ENCODE measurements at regions not wholly inside any gene's neighbourhood (a gene's known extent, or its start where the extent isn't known, plus 50 kb on each side); places are given as distances from the start of the nearest gene placed in this dataset.

GRCh38 chr13:104705031-104705750, 1639.0 kb upstream of the SLC10A2 start:
- no peak overlapping the region for H3K27ac ChIP-seq (replicated peaks in 1 of 4)
- no peaks in the 10 kb centered on the region for H3K9me3 ChIP-seq
- 93% methylated on average over 7 of the region's 7 CpGs for WGBS
- no peak overlapping the region for H3K4me3 ChIP-seq
- no peaks in the 10 kb centered on the region for H3K36me3 ChIP-seq
- H3K27me3 ChIP-seq = no peaks in the 10 kb centered on the region
- no peaks in the 10 kb centered on the region for H3K4me1 ChIP-seq
- intact Hi-C loops (cut with DNase I) = no loop called here
- no peak for TF ChIP-seq EP300 (IDR thresholded peaks at IDR 0.05)
- TF ChIP-seq POLR2AphosphoS5 (IDR thresholded peaks at IDR 0.05) = no peak
- TF ChIP-seq, protein P1, sequence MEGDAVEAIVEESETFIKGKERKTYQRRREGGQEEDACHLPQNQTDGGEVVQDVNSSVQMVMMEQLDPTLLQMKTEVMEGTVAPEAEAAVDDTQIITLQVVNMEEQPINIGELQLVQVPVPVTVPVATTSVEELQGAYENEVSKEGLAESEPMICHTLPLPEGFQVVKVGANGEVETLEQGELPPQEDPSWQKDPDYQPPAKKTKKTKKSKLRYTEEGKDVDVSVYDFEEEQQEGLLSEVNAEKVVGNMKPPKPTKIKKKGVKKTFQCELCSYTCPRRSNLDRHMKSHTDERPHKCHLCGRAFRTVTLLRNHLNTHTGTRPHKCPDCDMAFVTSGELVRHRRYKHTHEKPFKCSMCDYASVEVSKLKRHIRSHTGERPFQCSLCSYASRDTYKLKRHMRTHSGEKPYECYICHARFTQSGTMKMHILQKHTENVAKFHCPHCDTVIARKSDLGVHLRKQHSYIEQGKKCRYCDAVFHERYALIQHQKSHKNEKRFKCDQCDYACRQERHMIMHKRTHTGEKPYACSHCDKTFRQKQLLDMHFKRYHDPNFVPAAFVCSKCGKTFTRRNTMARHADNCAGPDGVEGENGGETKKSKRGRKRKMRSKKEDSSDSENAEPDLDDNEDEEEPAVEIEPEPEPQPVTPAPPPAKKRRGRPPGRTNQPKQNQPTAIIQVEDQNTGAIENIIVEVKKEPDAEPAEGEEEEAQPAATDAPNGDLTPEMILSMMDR (IDR thresholded peaks at IDR 0.05) = no peak
- no peak for TF ChIP-seq POLR2A (IDR thresholded peaks at IDR 0.05; ENCODE audit: low read depth)
- no peak for DNase-seq (ENCODE audit: extremely low spot score)

- no peaks in the 10 kb centered on the region for H3K9me3 ChIP-seq
- H3K4me3 ChIP-seq = no peak overlapping the region
- DNase-seq (ENCODE audit: extremely low spot score) = no peak
- H3K4me1 ChIP-seq = no peaks in the 10 kb centered on the region
- no peaks in the 10 kb centered on the region for H3K27me3 ChIP-seq
- intact Hi-C loops (cut with DNase I) = no loop called here
- no peaks in the 10 kb centered on the region for H3K36me3 ChIP-seq
- no peak overlapping the region for H3K27ac ChIP-seq (replicated peaks in 1 of 4)
- 66% methylated on average over 3 of the region's 3 CpGs for WGBS
- TF ChIP-seq POLR2AphosphoS5 (IDR thresholded peaks at IDR 0.05) (no peak), EP300 (IDR thresholded peaks at IDR 0.05) (no peak), POLR2A (IDR thresholded peaks at IDR 0.05; ENCODE audit: low read depth) (no peak)
- TF ChIP-seq, protein P1 (IDR thresholded peaks at IDR 0.05) = no peak
Observed at GRCh38 chr13:104701591-104701990, 1635.4 kb upstream of the SLC10A2 start.

- H3K36me3 ChIP-seq = no peaks in the 10 kb centered on the region
- TF ChIP-seq EP300 (IDR thresholded peaks at IDR 0.05) (no peak), POLR2AphosphoS5 (IDR thresholded peaks at IDR 0.05) (no peak), POLR2A (IDR thresholded peaks at IDR 0.05; ENCODE audit: low read depth) (no peak)
- TF ChIP-seq, protein P1 (IDR thresholded peaks at IDR 0.05) = no peak
- DNase-seq (ENCODE audit: extremely low spot score) = no peak
- H3K4me1 ChIP-seq = no peaks in the 10 kb centered on the region
- H3K9me3 ChIP-seq = no peaks in the 10 kb centered on the region
- intact Hi-C loops (cut with DNase I) = no loop called here
- no peak overlapping the region for H3K27ac ChIP-seq (replicated peaks in 1 of 4)
- no peaks in the 10 kb centered on the region for H3K27me3 ChIP-seq
- H3K4me3 ChIP-seq = no peak overlapping the region
Observed at GRCh38 chr13:104694397-104694796, 1628.2 kb upstream of the SLC10A2 start.

GRCh38 chr13:104693126-104693525, 1626.9 kb upstream of the SLC10A2 start:
- DNase-seq (ENCODE audit: extremely low spot score) = no peak
- Histone ChIP-seq H3K4me3 (no peak overlapping the region), H3K27me3 (no peaks in the 10 kb centered on the region), H3K9me3 (no peaks in the 10 kb centered on the region), H3K36me3 (no peaks in the 10 kb centered on the region), H3K4me1 (no peaks in the 10 kb centered on the region), H3K27ac (replicated peaks in 1 of 4) (no peak overlapping the region)
- intact Hi-C loops (cut with DNase I) = no loop called here
- 77% methylated on average over 4 of the region's 4 CpGs for WGBS
- TF ChIP-seq, protein P1 (IDR thresholded peaks at IDR 0.05) = no peak
- TF ChIP-seq EP300 (IDR thresholded peaks at IDR 0.05) (no peak), POLR2AphosphoS5 (IDR thresholded peaks at IDR 0.05) (no peak), POLR2A (IDR thresholded peaks at IDR 0.05; ENCODE audit: low read depth) (no peak)

Measured in esophagus muscularis mucosa (tissue), 4 donors.